Right lobe of liver (tissue), 4 donors: ENCODE measurements at regions not wholly inside any gene's neighbourhood (a gene's known extent, or its start where the extent isn't known, plus 50 kb on each side); places are given as distances from the start of the nearest gene placed in this dataset.

ENCODE experiments used
- CTCF ChIP-seq, 4 donors: fragments of 200-600 bp in 3 of 4; fragments of 450-650 bp in 1 of 4; IDR thresholded peaks; one replicate each; pipeline versions ENCODE4 v1.5.1 to v1.8.0; 2016 to 2022; ENCODE audit warnings: antibody characterized with exemption in 4 of 4, mild to moderate bottlenecking in 2 of 4
- POLR2A ChIP-seq: fragments of 450-650 bp; IDR thresholded peaks from one replicate; pipeline ENCODE4 v1.6.1; 2017; ENCODE audit warnings: antibody characterized with exemption, mild to moderate bottlenecking
- donor health status: DM: no; HTN: no; CAD: no.
- donor health status: DM: no; HTN: no; CAD: no.
- donor health status: DM: no; HTN: yes; CAD: no.

- TF ChIP-seq POLR2A = no peak
- no peak for TF ChIP-seq CTCF (IDR thresholded peaks at IDR 0.05)
Measured at GRCh38 chr11:119846374-119846773, 117.4 kb upstream of the NECTIN1 start.
